HFFc6 (cell line): ENCODE measurements at regions not wholly inside any gene's neighbourhood (a gene's known extent, or its start where the extent isn't known, plus 50 kb on each side); places are given as distances from the start of the nearest gene placed in this dataset.

Experiments
- DNase-seq: peaks from one replicate; pipeline ENCODE4 v3.0.0-alpha.2; 2018
- H3K27ac Mint-ChIP-seq: 2 replicates; pipeline ENCODE4 v1.8.0; 2020; ENCODE audit warnings: mild to moderate bottlenecking, mixed read lengths
- H3K27me3 Mint-ChIP-seq: 2 replicates; pipeline ENCODE4 v1.8.0; 2021; ENCODE audit warnings: mild to moderate bottlenecking, moderate library complexity, mixed read lengths; ENCODE audit not compliant: insufficient read depth
- H3K36me3 Mint-ChIP-seq: 2 replicates; pipeline ENCODE4 v1.8.0; 2021; ENCODE audit warnings: low read depth, mixed read lengths
- H3K4me1 Mint-ChIP-seq: 2 replicates; pipeline ENCODE4 v1.8.0; 2020; ENCODE audit warnings: low read depth, mixed read lengths
- H3K4me3 Mint-ChIP-seq: 2 replicates; pipeline ENCODE4 v1.8.0; 2020; ENCODE audit warnings: mild to moderate bottlenecking, moderate library complexity, mixed read lengths
- H3K9me3 Mint-ChIP-seq: 2 replicates; pipeline ENCODE4 v1.8.0; 2020; ENCODE audit warnings: mild to moderate bottlenecking, mixed read lengths
- CTCF ChIP-seq: fragments of 200-600 bp; sonication (generic); IDR thresholded peaks from 2 replicates; pipeline ENCODE4 v1.5.0; 2021; ENCODE audit warnings: antibody characterized with exemption, mild to moderate bottlenecking

- no peak overlapping the region for H3K27ac Mint-ChIP-seq
- no peaks in the 10 kb centered on the region for H3K4me1 Mint-ChIP-seq
- H3K27me3 Mint-ChIP-seq = peaks cover 8% of the 10 kb centered on the region
- TF ChIP-seq CTCF = no peak
- no peaks in the 10 kb centered on the region for H3K36me3 Mint-ChIP-seq
- H3K4me3 Mint-ChIP-seq = no peak overlapping the region
- DNase-seq = no peak
- no peaks in the 10 kb centered on the region for H3K9me3 Mint-ChIP-seq
Observed at GRCh38 chr12:31832740-31833729, 104.2 kb upstream of the AMN1 start.

GRCh38 chr12:31828071-31828470 lies 99.2 kb upstream of the AMN1 start:
- H3K9me3 Mint-ChIP-seq = peaks cover 13% of the 10 kb centered on the region
- H3K4me1 Mint-ChIP-seq = no peaks in the 10 kb centered on the region
- DNase-seq = no peak
- no peaks in the 10 kb centered on the region for H3K36me3 Mint-ChIP-seq
- H3K27ac Mint-ChIP-seq = no peak overlapping the region
- no peak for TF ChIP-seq CTCF
- H3K4me3 Mint-ChIP-seq = no peak overlapping the region
- peaks cover 12% of the 10 kb centered on the region for H3K27me3 Mint-ChIP-seq

- peaks cover 5% of the 10 kb centered on the region; the same call in 1 of the 2 replicates for H3K27me3 Mint-ChIP-seq
- no peak for DNase-seq
- no peaks in the 10 kb centered on the region for H3K36me3 Mint-ChIP-seq
- no peak for TF ChIP-seq CTCF
- no peak overlapping the region for H3K27ac Mint-ChIP-seq
- H3K4me3 Mint-ChIP-seq = no peak overlapping the region
- H3K9me3 Mint-ChIP-seq = peaks cover 13% of the 10 kb centered on the region
- H3K4me1 Mint-ChIP-seq = no peaks in the 10 kb centered on the region
Observed at GRCh38 chr12:31822761-31823160, 93.9 kb upstream of the AMN1 start.

- H3K4me3 Mint-ChIP-seq = no peak overlapping the region
- no peak for TF ChIP-seq CTCF
- H3K4me1 Mint-ChIP-seq = no peaks in the 10 kb centered on the region
- peaks cover 8% of the 10 kb centered on the region for H3K27me3 Mint-ChIP-seq
- H3K9me3 Mint-ChIP-seq = peaks cover 13% of the 10 kb centered on the region
- no peak for DNase-seq
- H3K36me3 Mint-ChIP-seq = no peaks in the 10 kb centered on the region
- H3K27ac Mint-ChIP-seq = no peak overlapping the region
Observed at GRCh38 chr12:31821484-31821883, 92.7 kb upstream of the AMN1 start.

- no peak for TF ChIP-seq CTCF
- Mint-ChIP-seq H3K27me3 (peaks cover 13% of the 10 kb centered on the region), H3K4me1 (no peaks in the 10 kb centered on the region), H3K27ac (no peak overlapping the region), H3K36me3 (no peaks in the 10 kb centered on the region), H3K9me3 (peaks cover 9% of the 10 kb centered on the region), H3K4me3 (no peak overlapping the region)
- DNase-seq = no peak
Observed at GRCh38 chr12:31820832-31821231, 92.0 kb upstream of the AMN1 start.
